Colonic mucosa (tissue), 4 donors: ENCODE measurements at regions not wholly inside any gene's neighbourhood (a gene's known extent, or its start where the extent isn't known, plus 50 kb on each side); places are given as distances from the start of the nearest gene placed in this dataset.
A peak's percentile ranks its signal among the peaks of the same experiment; 100 is the strongest.

Experiments used
- DNase-seq: peaks from one replicate; pipeline ENCODE4 v3.0.0-alpha.2; 2020
- H3K27ac ChIP-seq: fragments of 200-600 bp; one replicate; pipeline ENCODE4 v1.8.0; 2021
- H3K27me3 ChIP-seq: fragments of 200-600 bp; one replicate; pipeline ENCODE4 v1.8.0; 2021
- H3K36me3 ChIP-seq: fragments of 200-600 bp; one replicate; pipeline ENCODE4 v1.8.0; 2021
- H3K4me1 ChIP-seq: fragments of 200-600 bp; one replicate; pipeline ENCODE4 v1.8.0; 2021; ENCODE audit warnings: mild to moderate bottlenecking
- H3K4me3 ChIP-seq: fragments of 200-600 bp; one replicate; pipeline ENCODE4 v1.8.0; 2021
- H3K9ac ChIP-seq, 2 donors: one replicate each; pipeline ENCODE4 v1.7.0; 2013; ENCODE audit warnings: control low read depth in 2 of 2, low read depth in 2 of 2, low read length in 2 of 2
- H3K9me3 ChIP-seq: fragments of 200-600 bp; one replicate; pipeline ENCODE4 v1.8.0; 2021
- CTCF ChIP-seq: fragments of 200-600 bp; IDR thresholded peaks from one replicate; pipeline ENCODE4 v1.8.0; 2022; ENCODE audit warnings: antibody characterized with exemption, mild to moderate bottlenecking
- intact Hi-C: fragments of 100-400 bp; cut with DNase I; formaldehyde crosslinking; loops from one replicate; pipeline ENCODE4 v1.14.1; 2022
- donor health status: healthy.
- donor health status: DM: no; HTN: no; CAD: no.
- donor health status: DM: no; HTN: no; CAD: no.

- Histone ChIP-seq H3K27ac (peak overlapping the region; percentile 27), H3K27me3 (no peaks in the 10 kb centered on the region), H3K9me3 (no peaks in the 10 kb centered on the region), H3K4me1 (no peaks in the 10 kb centered on the region), H3K9ac (no peak overlapping the region), H3K4me3 (no peak overlapping the region), H3K36me3 (no peaks in the 10 kb centered on the region)
- intact Hi-C loops, result no loop called here
- TF ChIP-seq CTCF, result no peak
- DNase-seq, result peak; percentile 29
Measured at GRCh38 chr5:98474782-98475181, 298.7 kb upstream of the RGMB start.

- Histone ChIP-seq H3K9me3 (no peaks in the 10 kb centered on the region), H3K4me3 (no peak overlapping the region), H3K4me1 (no peaks in the 10 kb centered on the region), H3K9ac (no peak overlapping the region), H3K36me3 (no peaks in the 10 kb centered on the region), H3K27me3 (no peaks in the 10 kb centered on the region), H3K27ac (no peak overlapping the region)
- DNase-seq, result no peak
- intact Hi-C loops, result no loop called here
- TF ChIP-seq CTCF, result no peak
Measured at GRCh38 chr5:98482321-98483300, 290.9 kb upstream of the RGMB start.

- intact Hi-C loops, result no loop called here
Measured at GRCh38 chr5:98483301-98483685, 290.2 kb upstream of the RGMB start.

GRCh38 chr5:98489021-98489420, 284.4 kb upstream of the RGMB start:
- no peak overlapping the region for H3K9ac ChIP-seq
- no peak overlapping the region for H3K4me3 ChIP-seq
- H3K4me1 ChIP-seq, result no peaks in the 10 kb centered on the region
- no peak for DNase-seq
- H3K27ac ChIP-seq, result no peak overlapping the region
- H3K27me3 ChIP-seq, result no peaks in the 10 kb centered on the region
- TF ChIP-seq CTCF, result no peak
- no peaks in the 10 kb centered on the region for H3K36me3 ChIP-seq
- intact Hi-C loops, result no loop called here
- H3K9me3 ChIP-seq, result no peaks in the 10 kb centered on the region

More at GRCh38 chr5:98483301-98483685, 290.2 kb upstream of the RGMB start:
- Histone ChIP-seq H3K9ac (no peak overlapping the region), H3K4me1 (no peaks in the 10 kb centered on the region), H3K27me3 (no peaks in the 10 kb centered on the region), H3K27ac (no peak overlapping the region), H3K4me3 (no peak overlapping the region), H3K36me3 (no peaks in the 10 kb centered on the region), H3K9me3 (no peaks in the 10 kb centered on the region)
- DNase-seq, result no peak
- TF ChIP-seq CTCF, result no peak

GRCh38 chr5:98490348-98490747, 283.1 kb upstream of the RGMB start:
- Histone ChIP-seq H3K27me3 (no peaks in the 10 kb centered on the region), H3K9ac (no peak overlapping the region), H3K4me3 (no peak overlapping the region), H3K27ac (no peak overlapping the region), H3K9me3 (no peaks in the 10 kb centered on the region), H3K4me1 (no peaks in the 10 kb centered on the region), H3K36me3 (no peaks in the 10 kb centered on the region)
- no peak for TF ChIP-seq CTCF
- DNase-seq, result no peak
- intact Hi-C loops, result no loop called here
